ENCODE measurements at regions not wholly inside any gene's neighbourhood (a gene's known extent, or its start where the extent isn't known, plus 50 kb on each side); places are given as distances from the start of the nearest gene placed in this dataset.

DNA sequence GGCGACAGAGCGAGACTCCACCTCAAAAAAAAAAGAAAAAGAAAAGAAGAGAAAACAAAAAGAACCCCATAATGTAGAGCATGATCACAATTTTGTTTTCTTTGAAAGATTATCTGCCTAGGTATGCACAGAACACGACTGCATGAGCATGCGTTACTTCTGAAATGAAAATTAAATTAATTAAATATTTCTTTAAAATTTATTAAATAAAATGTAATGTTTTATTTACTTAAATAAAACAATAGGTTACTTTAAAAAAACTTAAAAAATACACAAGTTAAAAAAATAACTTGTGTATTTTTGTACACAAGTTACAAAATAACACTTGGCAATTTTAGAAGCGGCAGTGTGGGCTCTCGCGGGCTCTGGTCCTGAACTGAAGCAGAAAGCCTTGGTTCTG, 107.8 kb downstream of the TFAP2A start:
- Mint-ChIP-seq H3K9me3 (no peaks in the 10 kb centered on the region), H3K4me1 (no peaks in the 10 kb centered on the region), H3K36me3 (no peaks in the 10 kb centered on the region), H3K27ac (no peak overlapping the region), H3K4me3 (no peak overlapping the region), H3K27me3 (ENCODE audit: low read depth in 2 of 2) (no peaks in the 10 kb centered on the region)
- TF ChIP-seq, protein P1, sequence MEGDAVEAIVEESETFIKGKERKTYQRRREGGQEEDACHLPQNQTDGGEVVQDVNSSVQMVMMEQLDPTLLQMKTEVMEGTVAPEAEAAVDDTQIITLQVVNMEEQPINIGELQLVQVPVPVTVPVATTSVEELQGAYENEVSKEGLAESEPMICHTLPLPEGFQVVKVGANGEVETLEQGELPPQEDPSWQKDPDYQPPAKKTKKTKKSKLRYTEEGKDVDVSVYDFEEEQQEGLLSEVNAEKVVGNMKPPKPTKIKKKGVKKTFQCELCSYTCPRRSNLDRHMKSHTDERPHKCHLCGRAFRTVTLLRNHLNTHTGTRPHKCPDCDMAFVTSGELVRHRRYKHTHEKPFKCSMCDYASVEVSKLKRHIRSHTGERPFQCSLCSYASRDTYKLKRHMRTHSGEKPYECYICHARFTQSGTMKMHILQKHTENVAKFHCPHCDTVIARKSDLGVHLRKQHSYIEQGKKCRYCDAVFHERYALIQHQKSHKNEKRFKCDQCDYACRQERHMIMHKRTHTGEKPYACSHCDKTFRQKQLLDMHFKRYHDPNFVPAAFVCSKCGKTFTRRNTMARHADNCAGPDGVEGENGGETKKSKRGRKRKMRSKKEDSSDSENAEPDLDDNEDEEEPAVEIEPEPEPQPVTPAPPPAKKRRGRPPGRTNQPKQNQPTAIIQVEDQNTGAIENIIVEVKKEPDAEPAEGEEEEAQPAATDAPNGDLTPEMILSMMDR (IDR thresholded peaks at IDR 0.05), result no peak
- DNase-seq, result no peak
- no peak for ATAC-seq
- Histone ChIP-seq H3K4me1 (ENCODE audit: control insufficient read depth, insufficient read depth, low read length) (no peaks in the 10 kb centered on the region), H3K9me3 (ENCODE audit: control insufficient read depth, insufficient read depth, low read length) (no peaks in the 10 kb centered on the region), H3K27me3 (ENCODE audit: control insufficient read depth, insufficient read depth, low read length) (no peaks in the 10 kb centered on the region), H3K36me3 (ENCODE audit: control insufficient read depth, insufficient read depth, low read length) (no peaks in the 10 kb centered on the region), H3K27ac (ENCODE audit: low read length) (no peak overlapping the region), H3K4me3 (ENCODE audit: low read length) (no peak overlapping the region)
- intact Hi-C loops (cut with micrococcal nuclease), result no loop called here
- WGBS (ENCODE audit: insufficient coverage), result 96% methylated on average over 5 of the region's 7 CpGs

DNA sequence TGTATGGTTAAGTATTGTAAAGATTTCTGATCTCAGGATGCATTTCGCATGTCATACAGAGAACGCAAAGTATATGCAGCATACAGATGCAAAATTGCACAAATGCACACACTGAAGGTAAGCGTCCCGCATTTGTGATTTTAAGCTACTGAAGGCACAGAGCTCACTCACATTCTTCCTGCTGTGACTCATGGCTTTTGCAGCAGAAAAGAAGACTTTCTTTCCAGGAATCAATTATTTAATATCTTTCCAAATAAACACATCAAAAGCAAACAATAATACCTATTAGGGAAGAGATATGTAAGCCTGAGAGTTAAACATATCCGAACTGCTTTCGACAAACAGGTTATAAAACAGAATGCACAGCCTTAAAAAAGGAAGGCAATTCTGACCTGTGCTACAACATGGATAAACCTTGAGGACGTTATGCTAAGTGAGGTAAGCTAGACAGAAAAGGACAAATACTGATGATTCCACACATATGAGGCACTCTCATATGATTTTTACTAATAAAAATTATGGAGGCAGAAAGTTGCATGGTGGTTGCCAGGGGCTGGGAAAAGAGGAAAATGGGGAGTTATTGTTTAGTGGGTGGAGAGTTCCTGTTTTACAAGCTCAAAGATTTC, 109.0 kb downstream of the TFAP2A start:
- H3K4me1 ChIP-seq (ENCODE audit: control insufficient read depth, insufficient read depth, low read length), result no peaks in the 10 kb centered on the region
- H3K4me1 Mint-ChIP-seq, result no peaks in the 10 kb centered on the region
- intact Hi-C loops (cut with micrococcal nuclease), result no loop called here
- H3K9me3 Mint-ChIP-seq, result no peaks in the 10 kb centered on the region
- no peak overlapping the region for H3K27ac ChIP-seq (ENCODE audit: low read length)
- TF ChIP-seq, protein P1 (IDR thresholded peaks at IDR 0.05), result no peak
- no peak overlapping the region for H3K4me3 ChIP-seq (ENCODE audit: low read length)
- 96% methylated on average over 6 of the region's 7 CpGs for WGBS (ENCODE audit: insufficient coverage)
- no peaks in the 10 kb centered on the region for H3K36me3 ChIP-seq (ENCODE audit: control insufficient read depth, insufficient read depth, low read length)
- DNase-seq (no peak), ATAC-seq (no peak)
- H3K9me3 ChIP-seq (ENCODE audit: control insufficient read depth, insufficient read depth, low read length), result no peaks in the 10 kb centered on the region
- H3K36me3 Mint-ChIP-seq, result no peaks in the 10 kb centered on the region
- H3K27me3 Mint-ChIP-seq (ENCODE audit: low read depth in 2 of 2), result no peaks in the 10 kb centered on the region
- H3K4me3 Mint-ChIP-seq, result no peak overlapping the region
- no peak overlapping the region for H3K27ac Mint-ChIP-seq
- H3K27me3 ChIP-seq (ENCODE audit: control insufficient read depth, insufficient read depth, low read length), result no peaks in the 10 kb centered on the region

DNA sequence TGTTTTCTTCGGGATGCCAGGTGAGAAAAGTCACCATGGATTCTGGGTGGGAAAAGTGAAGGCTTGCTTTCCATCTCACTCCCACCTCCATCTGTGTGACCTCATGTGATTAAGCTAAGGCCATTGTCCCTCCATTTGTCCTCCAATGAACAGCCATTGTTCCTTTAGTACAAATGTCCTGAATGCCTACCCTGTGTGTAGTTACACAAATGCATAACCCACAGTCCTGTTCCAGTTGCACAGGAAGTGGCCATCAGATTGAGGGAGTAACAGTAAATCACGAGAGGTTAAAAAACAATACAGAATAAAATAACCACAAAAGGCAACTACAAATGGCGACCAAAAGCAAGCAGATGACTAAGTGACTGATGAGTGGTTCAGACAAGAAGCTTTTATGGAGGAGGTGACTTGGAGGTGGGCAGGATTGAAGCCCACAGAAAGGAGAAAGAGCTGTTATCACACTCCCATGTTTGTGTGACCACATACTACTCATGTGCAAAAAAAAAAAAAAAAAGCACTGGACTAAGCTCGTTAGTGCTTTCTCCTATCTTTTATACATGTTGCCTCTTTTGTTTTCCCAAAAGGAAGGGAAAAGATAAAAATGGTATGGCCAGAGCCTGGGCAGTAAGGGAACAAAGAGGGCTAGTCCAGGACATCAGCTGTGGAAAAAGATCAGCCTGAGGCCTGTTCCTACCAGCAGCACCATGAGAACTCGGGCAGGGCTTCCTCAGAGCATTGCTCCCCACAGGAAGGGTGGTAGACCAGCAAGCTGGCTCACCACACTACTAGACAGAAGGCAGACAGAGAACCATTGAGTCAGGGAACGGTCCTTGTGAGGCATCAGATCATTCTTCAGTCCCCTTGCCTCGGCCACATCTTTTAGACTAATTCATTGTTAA, 111.0 kb downstream of the TFAP2A start:
- no peaks in the 10 kb centered on the region for H3K4me1 Mint-ChIP-seq
- H3K4me3 Mint-ChIP-seq, result no peak overlapping the region
- DNase-seq, result no peak
- Histone ChIP-seq H3K27ac (ENCODE audit: low read length) (no peak overlapping the region), H3K4me1 (ENCODE audit: control insufficient read depth, insufficient read depth, low read length) (no peaks in the 10 kb centered on the region), H3K36me3 (ENCODE audit: control insufficient read depth, insufficient read depth, low read length) (no peaks in the 10 kb centered on the region), H3K4me3 (ENCODE audit: low read length) (no peak overlapping the region), H3K27me3 (ENCODE audit: control insufficient read depth, insufficient read depth, low read length) (no peaks in the 10 kb centered on the region), H3K9me3 (ENCODE audit: control insufficient read depth, insufficient read depth, low read length) (no peaks in the 10 kb centered on the region)
- intact Hi-C loops (cut with micrococcal nuclease), result no loop called here
- WGBS (ENCODE audit: insufficient coverage), result 65% methylated on average over 5 of the region's 7 CpGs
- H3K27ac Mint-ChIP-seq, result no peak overlapping the region
- H3K36me3 Mint-ChIP-seq, result no peaks in the 10 kb centered on the region
- no peak for ATAC-seq
- TF ChIP-seq, protein P1 (IDR thresholded peaks at IDR 0.05), result no peak
- H3K27me3 Mint-ChIP-seq (ENCODE audit: low read depth in 2 of 2), result no peaks in the 10 kb centered on the region
- no peaks in the 10 kb centered on the region for H3K9me3 Mint-ChIP-seq

All from natural killer cell (primary cell).